B cell (primary cell): ENCODE measurements at regions not wholly inside any gene's neighbourhood (a gene's known extent, or its start where the extent isn't known, plus 50 kb on each side); places are given as distances from the start of the nearest gene placed in this dataset.

ENCODE experiments used
- EZH2 ChIP-seq: IDR thresholded peaks from 2 replicates; pipeline ENCODE4 v1.6.1; 2012; ENCODE audit warnings: borderline replicate concordance, low read depth, mild to moderate bottlenecking, moderate library complexity, low read length; ENCODE audit not compliant: insufficient read depth, poor library complexity, severe bottlenecking
- TF ChIP-seq, protein P1 (sequence below): fragments of 200-600 bp; IDR thresholded peaks from one replicate; pipeline ENCODE4 v1.8.0; 2022; ENCODE audit warnings: antibody characterized with exemption, mild to moderate bottlenecking

DNA sequence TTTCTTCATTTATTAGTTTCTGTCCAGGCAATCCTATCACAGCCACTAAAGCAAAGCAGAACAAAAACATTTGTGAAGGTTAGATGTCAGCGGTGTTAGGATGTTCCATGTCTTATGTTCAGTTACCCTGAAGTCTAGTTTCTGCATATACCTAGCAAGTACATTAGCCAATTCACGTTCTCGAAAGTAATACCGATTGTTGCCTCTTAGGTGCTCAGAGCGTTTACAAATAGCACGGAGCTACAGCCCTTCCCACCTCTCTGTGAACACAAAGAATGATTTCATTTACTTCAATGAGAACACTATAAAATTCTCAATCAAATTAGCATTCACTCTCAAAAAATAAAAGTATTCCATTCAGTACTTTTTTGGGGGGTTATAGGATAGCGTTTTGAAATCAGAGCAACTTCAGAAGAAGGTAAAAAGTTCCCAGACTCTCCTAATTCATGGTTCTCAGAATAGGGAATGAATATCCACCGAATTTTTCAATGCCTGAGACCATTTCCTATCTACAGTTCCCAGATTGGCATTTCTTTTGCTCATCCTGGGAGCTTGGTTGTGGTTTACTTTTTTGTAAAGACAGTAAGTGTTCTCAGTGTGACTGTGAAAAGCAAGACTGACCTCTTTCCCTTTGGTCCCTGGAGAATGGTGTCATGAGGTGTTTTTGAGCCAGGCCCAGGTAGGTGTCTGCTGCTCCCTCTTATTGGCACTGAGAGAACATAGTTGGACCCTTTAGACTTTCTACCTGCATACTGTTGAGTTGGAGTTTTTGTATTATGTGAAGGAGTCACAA lies 488.0 kb upstream of the RGS6 start:
- TF ChIP-seq, protein P1, sequence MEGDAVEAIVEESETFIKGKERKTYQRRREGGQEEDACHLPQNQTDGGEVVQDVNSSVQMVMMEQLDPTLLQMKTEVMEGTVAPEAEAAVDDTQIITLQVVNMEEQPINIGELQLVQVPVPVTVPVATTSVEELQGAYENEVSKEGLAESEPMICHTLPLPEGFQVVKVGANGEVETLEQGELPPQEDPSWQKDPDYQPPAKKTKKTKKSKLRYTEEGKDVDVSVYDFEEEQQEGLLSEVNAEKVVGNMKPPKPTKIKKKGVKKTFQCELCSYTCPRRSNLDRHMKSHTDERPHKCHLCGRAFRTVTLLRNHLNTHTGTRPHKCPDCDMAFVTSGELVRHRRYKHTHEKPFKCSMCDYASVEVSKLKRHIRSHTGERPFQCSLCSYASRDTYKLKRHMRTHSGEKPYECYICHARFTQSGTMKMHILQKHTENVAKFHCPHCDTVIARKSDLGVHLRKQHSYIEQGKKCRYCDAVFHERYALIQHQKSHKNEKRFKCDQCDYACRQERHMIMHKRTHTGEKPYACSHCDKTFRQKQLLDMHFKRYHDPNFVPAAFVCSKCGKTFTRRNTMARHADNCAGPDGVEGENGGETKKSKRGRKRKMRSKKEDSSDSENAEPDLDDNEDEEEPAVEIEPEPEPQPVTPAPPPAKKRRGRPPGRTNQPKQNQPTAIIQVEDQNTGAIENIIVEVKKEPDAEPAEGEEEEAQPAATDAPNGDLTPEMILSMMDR, result no peak
- TF ChIP-seq EZH2, result no peak
